Naive thymus-derived CD4-positive, alpha-beta T cell (primary cell): ENCODE measurements at regions not wholly inside any gene's neighbourhood (a gene's known extent, or its start where the extent isn't known, plus 50 kb on each side); places are given as distances from the start of the nearest gene placed in this dataset.
"Not testable (repeated sequence)": the region's sequence is repeated elsewhere in the genome, so short reads cannot be mapped to it uniquely, and the experiment has no call there.

Source experiments
- ATAC-seq: fragments of 150-1000 bp; cut with Tn5 transposase; 2 replicates; pipeline ENCODE4 v1.10.0; 2021; ENCODE audit warnings: mild to moderate bottlenecking, moderate library complexity
- CTCF ChIA-PET: fragments of 350-600 bp; sonication (Branson Sonifier 250); formaldehyde crosslinking; loops from one replicate; lab custom pipeline; 2021; ENCODE audit warnings: antibody characterized with exemption; lab: Charles Lee
- POLR2A ChIA-PET: fragments of 350-600 bp; sonication (Branson Sonifier 250); formaldehyde crosslinking; loops from one replicate; lab custom pipeline; 2021; ENCODE audit warnings: antibody characterized with exemption, inconsistent platforms; lab: Charles Lee
- DNase-seq, 9 donors: peaks; one replicate each; pipeline versions ENCODE4 v3.0.0 to v3.0.0-alpha.2; 2020 to 2022; ENCODE audit warnings: mixed read lengths in 1 of 9
- H3K27ac ChIP-seq: one replicate; pipeline ENCODE4 v1.7.0; 2013; ENCODE audit warnings: mild to moderate bottlenecking, low read depth, low read length, moderate library complexity
- H3K27me3 ChIP-seq, 2 donors: one replicate each; pipeline ENCODE4 v1.7.0; 2013; ENCODE audit warnings: low read length in 2 of 2, mild to moderate bottlenecking in 2 of 2, moderate library complexity in 2 of 2; ENCODE audit not compliant: control insufficient read depth in 2 of 2, insufficient read depth in 2 of 2
- H3K36me3 ChIP-seq, 3 experiments: 1 replicate in 2 of 3; 2 replicates in 1 of 3; pipeline ENCODE4 v1.7.0; 2013; ENCODE audit warnings: low read length in 3 of 3, mild to moderate bottlenecking in 3 of 3, moderate library complexity in 1 of 3; ENCODE audit not compliant: insufficient read depth in 3 of 3, control insufficient read depth in 2 of 3
- H3K4me1 ChIP-seq, 2 donors: one replicate each; pipeline ENCODE4 v1.7.0; 2013; ENCODE audit warnings: low read length in 2 of 2, mild to moderate bottlenecking in 2 of 2, moderate library complexity in 1 of 2; ENCODE audit not compliant: control insufficient read depth in 2 of 2, insufficient read depth in 2 of 2
- H3K4me3 ChIP-seq: 2 replicates; pipeline ENCODE4 v1.7.0; 2013; ENCODE audit warnings: mild to moderate bottlenecking, low read length
- H3K9me3 ChIP-seq, 3 experiments: 1 replicate in 2 of 3; 2 replicates in 1 of 3; pipeline ENCODE4 v1.7.0; 2013; ENCODE audit warnings: low read length in 3 of 3; ENCODE audit not compliant: control insufficient read depth in 2 of 3
- H3K27ac Mint-ChIP-seq, 9 donors: one replicate each; pipeline ENCODE4 v1.8.0; 2020 to 2022; ENCODE audit warnings: mixed read lengths in 9 of 9, mild to moderate bottlenecking in 8 of 9, moderate library complexity in 5 of 9, inconsistent platforms in 2 of 9
- H3K27me3 Mint-ChIP-seq, 5 donors: one replicate each; pipeline ENCODE4 v1.8.0; 2021 to 2022; ENCODE audit warnings: mixed read lengths in 5 of 5, mild to moderate bottlenecking in 1 of 5
- H3K36me3 Mint-ChIP-seq, 5 donors: one replicate each; pipeline ENCODE4 v1.8.0; 2020 to 2022; ENCODE audit warnings: mixed read lengths in 5 of 5, mild to moderate bottlenecking in 3 of 5, inconsistent platforms in 1 of 5
- H3K4me1 Mint-ChIP-seq, 7 donors: one replicate each; pipeline ENCODE4 v1.8.0; 2020 to 2022; ENCODE audit warnings: mixed read lengths in 7 of 7, mild to moderate bottlenecking in 3 of 7, inconsistent platforms in 1 of 7
- H3K4me3 Mint-ChIP-seq, 10 donors: one replicate each; pipeline ENCODE4 v1.8.0; 2020 to 2022; ENCODE audit warnings: mild to moderate bottlenecking in 10 of 10, mixed read lengths in 10 of 10, moderate library complexity in 6 of 10, inconsistent platforms in 2 of 10
- H3K9me3 Mint-ChIP-seq, 11 donors: one replicate each; pipeline ENCODE4 v1.8.0; 2020 to 2022; ENCODE audit warnings: mixed read lengths in 11 of 11, mild to moderate bottlenecking in 4 of 11, inconsistent platforms in 1 of 11, moderate library complexity in 1 of 11
- intact Hi-C, 2 donors: fragments of 100-400 bp; cut with micrococcal nuclease; formaldehyde crosslinking; loops; one replicate each; pipeline ENCODE4 v1.15.1; 2023

DNA sequence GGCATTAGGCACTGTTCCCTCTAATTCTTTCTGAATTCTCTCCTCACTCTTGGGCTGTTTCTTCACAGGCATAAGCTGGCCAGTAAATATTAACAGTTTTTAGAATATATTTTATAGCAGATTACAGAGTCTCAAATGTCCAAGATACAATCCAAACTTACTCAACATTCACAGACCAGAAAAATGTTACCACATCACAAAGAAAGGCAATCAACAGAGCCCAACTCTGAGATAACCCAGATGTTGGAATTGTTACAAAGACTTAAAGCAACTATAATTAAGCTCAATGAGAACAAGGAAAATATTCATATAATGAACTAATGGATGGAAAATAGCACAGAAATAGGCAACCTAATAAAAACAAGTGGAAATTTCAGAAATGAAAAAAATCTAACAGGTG, 401.1 kb upstream of the RGMB start:
- no peaks in the 10 kb centered on the region for H3K27me3 ChIP-seq
- Mint-ChIP-seq H3K27me3 (peaks cover 0 to 6% (median 0%) of the 10 kb centered on the region in 5 donors), H3K36me3 (no peaks in the 10 kb centered on the region), H3K27ac (no peak overlapping the region), H3K4me3 (no peak overlapping the region), H3K9me3 (peaks cover 0 to 3% (median 0%) of the 10 kb centered on the region in 11 donors), H3K4me1 (no peaks in the 10 kb centered on the region)
- H3K9me3 ChIP-seq = no peaks in the 10 kb centered on the region
- ATAC-seq (no peak), DNase-seq (no peak)
- CTCF ChIA-PET = no interaction called here
- no peaks in the 10 kb centered on the region for H3K4me1 ChIP-seq
- no peaks in the 10 kb centered on the region for H3K36me3 ChIP-seq
- no peak overlapping the region for H3K27ac ChIP-seq
- intact Hi-C loops = no loop called here
- H3K4me3 ChIP-seq = no peak overlapping the region
- POLR2A ChIA-PET = no interaction called here

DNA sequence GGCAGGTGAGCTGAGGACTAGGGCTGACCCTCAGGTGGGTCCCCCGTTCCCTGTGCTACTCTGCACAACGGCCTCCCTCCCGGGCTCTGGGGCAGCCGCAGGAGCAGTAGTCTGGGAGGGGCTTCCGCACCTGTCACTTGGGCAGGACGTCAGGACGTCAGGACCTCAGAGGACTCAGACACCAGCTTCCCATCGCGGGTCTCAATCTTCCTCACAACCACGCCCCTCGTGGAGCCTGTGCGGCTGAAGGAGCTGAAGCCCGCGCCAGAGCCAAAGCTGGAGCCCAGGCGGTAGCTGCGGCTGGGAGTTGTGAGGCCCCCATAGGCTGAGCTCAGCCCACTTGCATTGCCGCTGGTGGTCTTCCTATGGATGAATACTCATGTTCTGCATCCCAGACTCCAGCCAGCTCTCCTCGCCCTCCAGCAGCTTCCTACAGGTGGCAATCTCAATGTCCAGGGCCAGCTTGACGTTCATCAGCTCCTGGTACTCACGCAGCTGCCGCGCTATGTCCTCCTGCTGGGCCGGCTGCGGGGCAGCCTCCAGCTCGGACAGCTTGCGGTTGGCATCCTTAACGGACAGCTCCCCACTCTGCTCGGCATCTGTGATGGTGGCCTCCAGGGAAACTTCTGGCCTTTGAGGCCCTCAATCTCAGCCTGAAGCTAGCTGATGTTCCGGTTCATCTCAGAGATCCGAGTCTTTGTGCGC, 381.4 kb upstream of the RGMB start:
- Mint-ChIP-seq H3K36me3 (peaks cover 0 to 3% (median 0%) of the 10 kb centered on the region in 5 donors), H3K9me3 (peaks cover 0 to 4% (median 0%) of the 10 kb centered on the region in 11 donors), H3K27ac (no peak overlapping the region), H3K4me3 (no peak overlapping the region), H3K4me1 (no peaks in the 10 kb centered on the region), H3K27me3 (peaks cover 0 to 12% (median 9%) of the 10 kb centered on the region in 5 donors)
- ChIA-PET CTCF (no interaction called here), POLR2A (no interaction called here)
- H3K27me3 ChIP-seq = no peaks in the 10 kb centered on the region
- H3K9me3 ChIP-seq = no peaks in the 10 kb centered on the region
- H3K4me3 ChIP-seq = no peak overlapping the region
- H3K36me3 ChIP-seq = no peaks in the 10 kb centered on the region
- ATAC-seq (no peak), DNase-seq (no peak)
- H3K4me1 ChIP-seq = no peaks in the 10 kb centered on the region
- intact Hi-C loops = no loop called here
- no peak overlapping the region for H3K27ac ChIP-seq

DNA sequence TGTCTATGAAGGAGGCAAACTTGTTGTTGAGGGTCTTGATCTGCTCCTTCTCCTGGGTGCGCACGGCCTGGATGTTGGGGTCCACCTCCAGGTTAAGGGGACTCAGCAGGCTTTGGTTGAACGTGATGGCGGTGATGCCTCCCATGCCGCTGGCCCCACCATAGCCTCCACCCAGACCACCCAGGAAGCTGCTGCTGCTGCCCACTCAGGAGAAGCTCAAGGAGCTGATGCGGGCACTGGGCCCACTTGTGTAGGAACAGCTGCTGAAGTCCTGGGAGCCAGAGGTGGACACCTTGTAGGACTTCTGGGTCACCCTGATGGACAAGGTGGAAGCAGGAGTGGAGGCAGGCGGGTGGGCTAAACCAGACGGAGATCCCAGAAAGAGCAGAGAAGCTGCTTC, 380.3 kb upstream of the RGMB start:
- H3K27me3 Mint-ChIP-seq, H3K9me3 Mint-ChIP-seq, DNase-seq, intact Hi-C loops, H3K27ac ChIP-seq, ATAC-seq, H3K4me3 ChIP-seq, POLR2A ChIA-PET, H3K36me3 Mint-ChIP-seq, H3K4me3 Mint-ChIP-seq, H3K27ac Mint-ChIP-seq, H3K4me1 Mint-ChIP-seq, H3K27me3 ChIP-seq, H3K9me3 ChIP-seq, H3K36me3 ChIP-seq, H3K4me1 ChIP-seq: not testable (repeated sequence)
- CTCF ChIA-PET = interaction anchor here (0.7 kb wide), 1 partner anchor 34 kb away, joined by 3 read pairs; no protein-coding TSS in a partner anchor

DNA sequence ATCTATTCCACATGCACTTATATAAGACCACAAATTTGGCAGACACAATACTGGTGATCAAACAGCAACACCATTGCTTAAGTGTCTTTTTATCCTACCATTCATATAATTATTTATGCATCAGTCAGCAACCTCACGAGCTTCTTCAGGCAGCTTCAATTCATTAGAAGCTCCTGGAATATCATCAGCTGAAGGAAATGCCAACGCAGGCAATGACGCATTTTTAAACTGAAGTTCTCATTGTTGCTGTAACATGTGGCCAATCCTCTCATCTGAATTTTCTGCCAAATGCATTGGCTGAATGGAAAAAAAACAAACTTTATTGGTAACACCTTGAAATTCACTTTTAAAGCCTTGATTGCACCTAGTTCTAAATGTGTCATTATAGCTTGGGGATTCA, 376.4 kb upstream of the RGMB start:
- Mint-ChIP-seq H3K36me3 (peaks cover 0 to 3% (median 0%) of the 10 kb centered on the region in 5 donors), H3K4me1 (no peaks in the 10 kb centered on the region), H3K27ac (no peak overlapping the region), H3K27me3 (peaks cover 0 to 19% (median 5%) of the 10 kb centered on the region in 5 donors), H3K9me3 (peaks cover 0 to 4% (median 0%) of the 10 kb centered on the region in 11 donors), H3K4me3 (no peak overlapping the region)
- Histone ChIP-seq H3K36me3 (no peaks in the 10 kb centered on the region), H3K4me1 (no peaks in the 10 kb centered on the region), H3K9me3 (no peaks in the 10 kb centered on the region), H3K27ac (no peak overlapping the region), H3K4me3 (no peak overlapping the region), H3K27me3 (no peaks in the 10 kb centered on the region)
- DNase-seq (no peak), ATAC-seq (no peak)
- CTCF ChIA-PET = no interaction called here
- intact Hi-C loops = no loop called here
- POLR2A ChIA-PET = no interaction called here

DNA sequence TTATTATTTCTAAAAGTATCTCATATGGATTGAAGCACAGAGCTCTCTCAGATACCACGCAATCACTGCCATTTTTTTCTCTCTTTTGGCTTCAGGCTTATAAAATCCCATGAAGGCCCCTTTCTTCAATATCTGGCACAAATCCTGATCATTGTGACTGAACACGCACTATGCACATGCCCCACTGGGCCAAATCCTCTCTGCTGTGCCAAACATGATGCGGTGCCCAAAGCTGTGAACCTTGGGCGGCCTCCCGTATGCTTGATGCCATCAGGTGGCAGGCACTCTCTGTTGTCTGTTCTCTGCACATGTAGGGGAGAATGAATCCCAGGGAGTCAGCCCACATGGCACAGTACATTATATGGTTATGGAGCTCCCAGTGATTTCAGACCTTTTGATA, 375.0 kb upstream of the RGMB start:
- POLR2A ChIA-PET = no interaction called here
- Histone ChIP-seq H3K36me3 (no peaks in the 10 kb centered on the region), H3K27ac (no peak overlapping the region), H3K4me3 (no peak overlapping the region), H3K4me1 (no peaks in the 10 kb centered on the region), H3K27me3 (no peaks in the 10 kb centered on the region), H3K9me3 (no peaks in the 10 kb centered on the region)
- intact Hi-C loops = no loop called here
- CTCF ChIA-PET = no interaction called here
- Mint-ChIP-seq H3K9me3 (peaks cover 0 to 4% (median 0%) of the 10 kb centered on the region in 11 donors), H3K4me3 (no peak overlapping the region), H3K4me1 (peaks cover 0 to 1% (median 0%) of the 10 kb centered on the region in 7 donors), H3K27ac (peak overlapping the region in 1 of 9 donors; percentile 50), H3K36me3 (peaks cover 0 to 3% (median 0%) of the 10 kb centered on the region in 5 donors), H3K27me3 (peaks cover 0 to 19% (median 3%) of the 10 kb centered on the region in 5 donors)
- no peak for DNase-seq
- ATAC-seq = no peak

DNA sequence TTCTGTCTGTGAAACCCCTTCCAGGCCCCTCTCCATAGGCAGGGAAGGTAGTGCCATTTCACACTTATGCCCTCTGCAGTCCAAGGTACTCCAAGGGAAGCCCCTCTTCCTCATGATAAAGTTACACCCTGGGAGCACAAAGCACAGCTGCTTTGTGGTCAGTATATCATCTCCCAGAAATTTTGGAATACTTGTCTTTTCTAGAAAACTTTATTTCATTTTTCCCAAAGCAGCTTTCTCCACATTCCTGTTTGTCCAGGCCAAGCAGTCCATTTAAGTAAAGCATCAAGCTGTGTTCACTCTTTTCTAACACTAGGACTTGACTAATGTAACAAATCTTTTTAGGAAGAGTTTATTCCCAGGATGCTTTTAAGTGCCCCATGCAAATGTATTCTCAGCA, 371.8 kb upstream of the RGMB start:
- no peak for ATAC-seq
- Mint-ChIP-seq H3K36me3 (no peaks in the 10 kb centered on the region), H3K9me3 (peaks cover 0 to 4% (median 0%) of the 10 kb centered on the region in 11 donors), H3K4me1 (peaks cover 0 to 1% (median 0%) of the 10 kb centered on the region in 7 donors), H3K27ac (no peak overlapping the region), H3K27me3 (peaks cover 0 to 19% (median 3%) of the 10 kb centered on the region in 5 donors), H3K4me3 (no peak overlapping the region)
- no peaks in the 10 kb centered on the region for H3K9me3 ChIP-seq
- ChIA-PET POLR2A (no interaction called here), CTCF (no interaction called here)
- H3K4me1 ChIP-seq = no peaks in the 10 kb centered on the region
- no peak overlapping the region for H3K4me3 ChIP-seq
- no peak for DNase-seq
- intact Hi-C loops = no loop called here
- no peaks in the 10 kb centered on the region for H3K36me3 ChIP-seq
- no peaks in the 10 kb centered on the region for H3K27me3 ChIP-seq
- no peak overlapping the region for H3K27ac ChIP-seq

DNA sequence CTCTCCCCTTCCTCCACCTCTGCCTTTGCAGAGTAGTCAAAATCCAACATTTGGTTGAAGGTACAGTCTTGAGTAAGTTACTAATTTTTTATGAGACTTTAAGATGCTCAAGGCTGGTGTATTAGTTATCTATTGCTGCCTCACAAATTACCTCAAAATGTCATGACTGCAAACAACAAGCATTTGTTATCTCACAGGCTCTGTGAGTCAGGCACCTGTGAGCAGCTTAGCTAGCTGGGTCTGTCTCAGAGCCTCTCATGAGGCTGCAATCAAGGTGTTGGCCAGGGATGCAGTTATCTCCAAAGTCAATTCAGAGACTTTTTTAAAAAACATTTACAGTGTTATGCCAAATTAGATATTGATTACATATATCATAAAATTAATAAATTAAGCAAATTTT, 371.3 kb upstream of the RGMB start:
- DNase-seq (no peak), ATAC-seq (no peak)
- H3K27ac Mint-ChIP-seq = no peak overlapping the region
- Histone ChIP-seq H3K9me3 (no peaks in the 10 kb centered on the region), H3K36me3 (no peaks in the 10 kb centered on the region), H3K27me3 (no peaks in the 10 kb centered on the region), H3K27ac (no peak overlapping the region), H3K4me1 (no peaks in the 10 kb centered on the region), H3K4me3 (no peak overlapping the region)
- intact Hi-C loops = no loop called here
- H3K4me1 Mint-ChIP-seq = peaks cover 0 to 1% (median 0%) of the 10 kb centered on the region in 7 donors
- H3K36me3 Mint-ChIP-seq = no peaks in the 10 kb centered on the region
- H3K9me3 Mint-ChIP-seq = peaks cover 0 to 4% (median 0%) of the 10 kb centered on the region in 11 donors
- no peak overlapping the region for H3K4me3 Mint-ChIP-seq
- ChIA-PET POLR2A (no interaction called here), CTCF (no interaction called here)
- H3K27me3 Mint-ChIP-seq = peaks cover 0 to 19% (median 3%) of the 10 kb centered on the region in 5 donors
